Hematopoietic multipotent progenitor cell treated with erythropoietin and hydrocortisone succinate and interleukin-3 and kit ligand, for 15 days (in vitro differentiated cells): ENCODE measurements at regions not wholly inside any gene's neighbourhood (a gene's known extent, or its start where the extent isn't known, plus 50 kb on each side); places are given as distances from the start of the nearest gene placed in this dataset.

Experiments
- DNase-seq: peaks from one replicate; pipeline ENCODE4 v3.0.0-alpha.2; 2015; ENCODE audit warnings: low spot score

DNA sequence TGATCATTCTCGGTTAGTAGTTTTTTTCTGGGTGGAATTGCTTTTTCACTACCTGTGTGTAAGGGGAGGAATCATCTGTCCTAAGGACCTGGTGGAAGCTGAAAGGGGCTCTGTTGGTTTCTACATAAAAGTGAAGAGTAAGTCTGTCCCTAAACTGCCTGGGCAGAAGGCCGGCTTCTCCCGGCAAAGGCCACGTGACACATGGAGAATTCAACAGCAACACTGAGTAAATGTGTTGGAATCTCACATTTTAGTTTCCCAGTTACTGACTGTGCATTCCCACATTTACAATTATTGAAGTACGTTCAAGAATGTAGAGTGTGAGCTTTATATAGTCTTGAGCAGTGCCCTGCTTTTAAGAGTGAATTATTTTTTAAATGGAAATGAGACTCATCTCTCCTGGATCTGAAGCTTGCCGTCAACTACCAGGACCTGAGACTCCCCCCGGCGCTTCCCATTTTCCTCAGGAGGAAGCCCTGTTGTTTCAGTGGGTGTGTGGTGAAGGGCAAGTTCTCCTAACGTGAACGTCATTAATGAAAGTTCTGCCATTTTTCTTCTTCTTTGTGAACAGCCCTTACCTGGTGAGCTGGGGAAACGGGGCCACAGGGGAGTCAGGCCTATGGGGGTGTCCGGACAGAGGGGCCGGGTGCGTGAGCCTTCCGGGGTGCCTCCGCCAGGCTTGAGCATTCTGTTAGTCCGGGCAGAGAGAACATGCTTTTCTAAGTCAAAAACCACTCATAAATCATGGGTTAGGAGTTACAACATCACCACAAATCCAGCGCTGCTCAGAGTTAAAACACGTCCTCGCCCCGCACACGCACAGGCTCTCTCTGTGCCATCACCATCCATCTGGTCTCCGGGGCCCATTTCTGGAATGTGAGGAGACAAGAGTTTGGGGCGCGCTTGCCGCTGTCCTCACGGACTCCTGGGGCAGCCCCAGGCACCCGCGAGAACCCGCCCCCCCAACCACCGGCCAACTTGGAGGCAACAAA is 56.6 kb upstream of the SMOC2 start:
- no peak for DNase-seq

DNA sequence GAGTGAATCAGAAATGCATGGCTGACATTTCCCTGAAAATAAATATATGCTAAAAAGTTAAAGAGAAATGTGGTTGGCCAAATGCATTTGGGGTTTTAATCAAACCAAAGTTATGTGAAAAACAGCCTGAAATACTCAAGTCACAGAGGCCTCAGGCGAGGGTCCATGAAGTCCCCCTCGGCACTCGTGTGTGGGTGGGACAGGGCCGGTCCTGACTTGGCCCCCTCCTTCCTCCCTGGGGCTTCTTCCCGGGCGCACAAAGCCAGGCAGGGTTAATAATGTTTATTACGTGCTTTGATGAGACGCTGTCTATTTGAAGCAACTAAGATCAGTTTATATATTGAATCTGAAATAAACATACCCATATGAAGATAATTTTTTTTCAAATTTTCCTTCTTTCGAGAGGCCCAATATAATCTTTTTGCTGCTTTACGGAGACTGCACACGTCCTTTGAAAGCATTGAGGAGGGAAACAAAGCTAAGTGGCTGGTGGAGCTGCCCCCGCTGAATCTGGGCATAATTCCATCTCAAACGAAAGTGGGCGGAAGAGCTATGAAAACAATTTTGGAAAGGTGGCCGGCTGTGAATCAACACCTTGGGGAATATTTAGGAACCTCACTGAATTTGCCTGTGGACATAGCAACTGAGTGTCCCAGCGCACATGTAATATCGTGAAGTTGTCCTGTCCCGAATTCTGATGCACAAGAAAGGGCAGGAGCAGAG is 55.8 kb upstream of the SMOC2 start:
- no peak for DNase-seq

DNA sequence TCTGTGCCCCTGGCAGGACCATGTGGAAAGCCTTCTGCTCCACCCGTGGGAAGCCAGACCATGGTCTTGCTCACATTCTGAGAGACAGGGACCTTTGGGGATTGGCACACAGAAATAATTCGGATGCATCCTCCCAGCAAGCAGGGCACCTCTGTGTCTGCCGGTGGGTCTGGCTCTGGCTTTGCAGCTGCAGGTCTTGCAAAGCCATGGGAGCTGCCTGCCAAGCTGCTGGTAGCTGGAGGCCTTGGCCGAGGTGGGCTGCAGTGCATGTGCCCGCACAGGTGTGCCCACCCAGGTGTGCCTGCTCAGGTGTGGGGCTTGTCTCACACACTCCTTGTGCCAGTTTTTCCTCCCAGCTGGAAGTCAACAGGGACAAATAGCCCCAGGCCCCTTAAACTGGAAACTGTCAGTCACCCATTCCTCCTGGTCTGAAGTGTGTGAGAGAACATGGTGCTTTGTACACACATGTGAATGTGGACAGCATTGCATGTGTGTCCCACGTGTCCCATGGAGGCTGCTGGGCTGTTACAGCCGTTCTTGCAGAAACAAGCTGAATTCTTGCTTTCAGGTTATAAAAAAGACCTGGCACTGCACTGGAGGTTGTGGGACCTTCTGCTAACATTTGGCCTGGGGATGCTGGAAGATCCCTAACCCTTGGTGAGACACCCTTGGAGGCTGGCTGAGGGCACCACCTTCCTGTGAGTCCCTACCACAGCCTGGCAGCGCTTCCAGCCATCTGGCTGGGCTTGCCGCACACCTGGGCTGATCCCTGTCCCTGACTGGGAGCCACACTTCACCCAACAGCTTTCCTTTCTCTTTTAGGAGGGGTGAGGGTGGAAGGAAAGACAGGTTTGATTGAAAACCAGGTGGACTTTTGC is 54.9 kb upstream of the SMOC2 start:
- DNase-seq: no peak

DNA sequence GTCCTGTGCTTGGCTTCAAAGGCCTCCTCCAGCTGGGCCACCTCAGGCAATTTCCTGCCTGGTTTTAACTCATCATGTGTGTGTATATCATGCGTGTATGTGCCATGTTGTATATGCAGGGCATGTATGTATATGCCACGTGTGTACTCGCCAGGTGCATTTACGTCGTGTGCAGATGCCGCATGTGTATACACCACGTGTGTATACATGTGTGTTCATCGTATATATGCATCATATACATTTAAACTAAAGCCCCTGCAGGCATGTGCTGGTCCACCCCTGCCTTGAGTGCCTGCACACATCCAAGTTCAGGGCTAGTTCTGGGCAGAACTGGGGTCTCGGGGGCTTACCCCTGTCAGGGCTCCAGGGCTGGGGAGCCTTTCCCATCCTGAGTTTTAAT is 54.0 kb upstream of the SMOC2 start:
- no peak for DNase-seq

DNA sequence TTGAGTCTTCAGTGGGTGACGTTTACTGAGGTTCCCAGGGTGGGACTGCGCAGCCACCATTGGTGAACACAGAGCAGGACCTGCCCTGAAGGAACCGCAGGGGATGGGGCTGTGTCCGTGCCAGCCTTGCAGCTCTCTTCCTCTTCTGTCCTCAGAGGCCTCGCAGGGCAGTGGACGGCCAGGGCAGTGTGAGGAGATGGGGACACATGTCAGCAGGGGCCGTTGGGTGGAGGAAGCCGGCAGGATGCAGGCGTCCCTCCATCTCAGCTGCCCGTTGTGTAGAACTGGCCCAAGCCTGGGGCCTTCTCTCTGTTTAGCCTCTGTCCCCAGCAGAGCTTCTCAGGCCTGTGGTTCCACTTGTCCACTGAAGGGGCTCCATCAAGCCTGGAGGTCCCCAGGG is 53.6 kb upstream of the SMOC2 start:
- DNase-seq: no peak

DNA sequence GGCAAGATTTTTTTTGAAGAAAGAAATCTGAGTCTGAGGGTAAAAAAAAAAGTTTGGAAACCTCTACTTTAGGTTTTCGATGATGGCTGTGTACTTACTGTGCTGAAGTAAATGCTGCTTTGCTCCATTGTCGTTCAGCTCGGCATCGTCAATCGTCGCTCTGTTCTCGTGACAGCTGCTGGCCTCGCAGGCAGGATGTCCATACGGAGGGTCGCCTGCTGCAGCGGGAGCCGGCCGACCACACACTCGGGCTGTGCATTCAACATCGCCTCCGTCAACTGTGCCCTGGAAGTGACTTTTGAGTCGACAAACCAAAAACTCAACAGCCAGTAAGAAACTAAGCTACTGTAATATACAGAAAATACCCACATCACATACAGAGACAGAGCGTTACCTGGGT is 53.1 kb upstream of the SMOC2 start:
- no peak for DNase-seq

DNA sequence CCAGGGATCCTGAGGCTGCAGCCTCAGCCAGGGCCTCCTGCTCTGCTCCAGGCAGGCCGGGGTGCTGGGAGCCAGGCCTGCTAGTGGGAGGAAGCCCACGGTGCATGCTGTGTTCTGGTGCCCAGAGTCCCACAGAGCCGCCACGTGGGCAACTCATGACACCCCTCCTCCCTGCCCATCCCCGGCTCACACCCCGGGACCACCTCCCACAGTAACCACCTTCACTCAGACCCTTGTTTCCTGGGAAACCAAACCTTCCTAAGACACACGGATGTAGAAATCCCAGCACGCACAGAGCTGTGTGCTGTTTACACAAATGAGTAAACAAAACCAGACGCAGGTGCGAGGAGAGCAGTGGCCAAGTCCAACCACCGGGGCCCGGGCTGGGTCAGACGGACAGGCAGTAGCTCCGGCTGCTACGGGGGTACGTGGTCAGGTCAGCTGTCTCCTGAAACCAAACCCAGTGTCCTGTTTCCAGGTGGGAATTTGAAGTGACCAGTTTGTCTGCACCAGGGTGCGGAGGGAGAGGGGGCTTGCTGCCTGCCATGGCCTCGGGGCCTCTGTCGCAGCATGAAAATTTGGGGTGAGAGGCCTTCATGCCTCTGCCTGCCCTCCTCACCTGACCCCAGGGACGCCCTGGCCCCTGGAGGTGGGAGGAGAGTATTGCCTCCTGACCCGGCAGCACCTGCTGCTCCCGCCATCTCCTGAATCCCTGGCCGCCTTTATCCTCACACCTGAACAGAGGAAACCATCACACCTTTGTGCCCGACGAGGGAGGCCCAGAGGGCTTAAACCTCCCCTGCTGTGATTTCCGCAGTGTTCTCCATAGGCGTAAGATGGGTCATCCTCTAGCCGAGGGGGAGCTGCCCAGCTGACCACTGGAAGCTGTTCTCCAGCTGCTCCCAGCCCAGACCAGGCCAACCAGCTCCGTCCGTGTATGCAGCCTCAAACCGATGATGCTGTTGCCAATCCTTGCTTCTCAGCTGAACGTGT is 52.0 kb upstream of the SMOC2 start:
- DNase-seq: no peak

DNA sequence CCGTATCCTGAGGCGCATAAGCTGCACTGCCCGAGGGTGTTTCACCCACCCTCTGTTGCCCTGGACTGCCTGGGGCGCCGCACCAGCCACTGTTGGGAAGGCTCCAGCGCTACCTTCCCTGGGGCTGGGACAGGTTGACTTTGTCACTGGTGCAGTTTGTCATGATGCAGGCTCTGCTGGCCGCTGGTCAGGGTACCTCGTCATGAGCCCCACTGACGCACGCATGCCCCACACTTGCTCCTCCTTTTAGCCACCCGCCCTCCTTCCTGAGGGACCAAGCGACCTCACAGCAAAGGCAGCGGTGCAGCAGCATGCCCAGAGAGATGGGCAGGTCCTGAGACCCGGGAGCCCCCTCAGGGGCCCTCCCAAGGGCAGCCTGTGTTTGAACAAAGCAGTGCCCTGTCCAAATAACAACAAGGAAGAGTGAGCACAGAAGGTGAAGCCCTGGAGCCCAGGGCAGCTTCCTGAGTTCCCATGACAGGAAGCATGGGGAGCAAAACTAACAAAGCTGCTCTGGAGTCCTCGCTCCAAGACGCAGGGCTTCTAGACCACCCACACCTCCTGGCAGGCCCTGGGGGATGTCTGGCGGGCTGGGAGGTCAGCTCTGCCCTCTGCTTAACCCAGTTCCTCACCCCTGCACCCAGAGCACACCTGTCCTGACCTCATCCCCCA is 50.1 kb upstream of the SMOC2 start:
- no peak for DNase-seq
